Esophagus muscularis mucosa (tissue), 4 donors: ENCODE measurements at regions not wholly inside any gene's neighbourhood (a gene's known extent, or its start where the extent isn't known, plus 50 kb on each side); places are given as distances from the start of the nearest gene placed in this dataset.

Source experiments
- CTCF ChIP-seq, 3 experiments: fragments of 200-600 bp in 2 of 3; fragments of 450-650 bp in 1 of 3; sonication (generic) in 2 of 3; IDR thresholded peaks; one replicate each; pipeline ENCODE4 v1.5.1; 2017 to 2019; ENCODE audit warnings: antibody characterized with exemption in 3 of 3, mild to moderate bottlenecking in 2 of 3, moderate library complexity in 1 of 3
- EP300 ChIP-seq: sonication (generic); formaldehyde crosslinking; IDR thresholded peaks from one replicate; pipeline ENCODE4 v1.6.1; 2017; ENCODE audit warnings: antibody characterized with exemption
- POLR2AphosphoS5 ChIP-seq, 2 donors: sonication (generic); formaldehyde crosslinking; IDR thresholded peaks; one replicate each; pipeline ENCODE4 v1.6.1; 2017; ENCODE audit warnings: antibody characterized with exemption in 2 of 2

- TF ChIP-seq POLR2AphosphoS5 (IDR thresholded peaks at IDR 0.05), result no peak
- no peak for TF ChIP-seq CTCF (IDR thresholded peaks at IDR 0.05)
- no peak for TF ChIP-seq EP300
Observed at GRCh38 chr2:48026865-48027264, 120.6 kb upstream of the FBXO11 start.
